ENCODE measurements at regions not wholly inside any gene's neighbourhood (a gene's known extent, or its start where the extent isn't known, plus 50 kb on each side); places are given as distances from the start of the nearest gene placed in this dataset.

DNA sequence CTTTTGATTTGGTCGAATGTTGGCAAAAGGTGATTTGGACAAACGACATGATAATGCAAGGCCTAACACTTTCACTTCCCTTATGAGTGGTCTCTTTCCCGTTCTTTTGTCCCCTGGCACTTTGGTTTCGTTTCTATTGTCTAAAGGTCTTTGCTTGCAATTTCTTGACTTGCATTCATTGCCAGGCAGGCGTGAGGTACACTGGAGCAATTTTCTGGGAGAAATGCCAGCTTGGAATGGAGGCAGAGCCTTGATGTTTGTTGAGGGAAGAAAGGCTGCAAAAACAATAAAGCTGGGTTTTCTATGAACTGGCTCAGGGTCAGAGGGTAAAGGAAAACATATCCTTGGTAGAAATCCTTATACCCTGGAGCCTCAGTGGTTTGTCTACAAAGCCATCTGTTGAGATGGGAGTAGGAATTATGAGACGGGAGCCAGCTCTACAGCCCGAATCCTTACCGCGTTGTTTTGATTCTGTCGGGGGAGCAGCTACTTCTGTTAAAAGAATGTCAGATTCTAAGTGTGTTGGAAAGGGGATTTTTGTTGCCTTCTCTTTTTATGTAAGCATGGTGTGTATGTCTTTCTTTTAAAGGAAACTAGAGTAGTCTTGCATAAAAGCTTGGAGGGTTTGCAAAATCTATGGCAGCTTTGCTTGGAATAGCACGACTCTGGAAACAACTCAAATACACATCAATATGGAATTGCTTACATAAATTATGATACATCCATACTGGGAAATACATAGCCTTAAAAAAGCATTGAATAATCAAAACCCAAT lies 158.9 kb downstream of the RMI1 start:
- TF ChIP-seq, protein P1, sequence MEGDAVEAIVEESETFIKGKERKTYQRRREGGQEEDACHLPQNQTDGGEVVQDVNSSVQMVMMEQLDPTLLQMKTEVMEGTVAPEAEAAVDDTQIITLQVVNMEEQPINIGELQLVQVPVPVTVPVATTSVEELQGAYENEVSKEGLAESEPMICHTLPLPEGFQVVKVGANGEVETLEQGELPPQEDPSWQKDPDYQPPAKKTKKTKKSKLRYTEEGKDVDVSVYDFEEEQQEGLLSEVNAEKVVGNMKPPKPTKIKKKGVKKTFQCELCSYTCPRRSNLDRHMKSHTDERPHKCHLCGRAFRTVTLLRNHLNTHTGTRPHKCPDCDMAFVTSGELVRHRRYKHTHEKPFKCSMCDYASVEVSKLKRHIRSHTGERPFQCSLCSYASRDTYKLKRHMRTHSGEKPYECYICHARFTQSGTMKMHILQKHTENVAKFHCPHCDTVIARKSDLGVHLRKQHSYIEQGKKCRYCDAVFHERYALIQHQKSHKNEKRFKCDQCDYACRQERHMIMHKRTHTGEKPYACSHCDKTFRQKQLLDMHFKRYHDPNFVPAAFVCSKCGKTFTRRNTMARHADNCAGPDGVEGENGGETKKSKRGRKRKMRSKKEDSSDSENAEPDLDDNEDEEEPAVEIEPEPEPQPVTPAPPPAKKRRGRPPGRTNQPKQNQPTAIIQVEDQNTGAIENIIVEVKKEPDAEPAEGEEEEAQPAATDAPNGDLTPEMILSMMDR (conservative IDR thresholded peaks at IDR 0.05; ENCODE audit: low read length), result no peak
- peak; percentile 61 for DNase-seq (ENCODE audit: low read depth)
- H3K4me3 ChIP-seq (ENCODE audit: low read length), result no peak overlapping the region

DNA sequence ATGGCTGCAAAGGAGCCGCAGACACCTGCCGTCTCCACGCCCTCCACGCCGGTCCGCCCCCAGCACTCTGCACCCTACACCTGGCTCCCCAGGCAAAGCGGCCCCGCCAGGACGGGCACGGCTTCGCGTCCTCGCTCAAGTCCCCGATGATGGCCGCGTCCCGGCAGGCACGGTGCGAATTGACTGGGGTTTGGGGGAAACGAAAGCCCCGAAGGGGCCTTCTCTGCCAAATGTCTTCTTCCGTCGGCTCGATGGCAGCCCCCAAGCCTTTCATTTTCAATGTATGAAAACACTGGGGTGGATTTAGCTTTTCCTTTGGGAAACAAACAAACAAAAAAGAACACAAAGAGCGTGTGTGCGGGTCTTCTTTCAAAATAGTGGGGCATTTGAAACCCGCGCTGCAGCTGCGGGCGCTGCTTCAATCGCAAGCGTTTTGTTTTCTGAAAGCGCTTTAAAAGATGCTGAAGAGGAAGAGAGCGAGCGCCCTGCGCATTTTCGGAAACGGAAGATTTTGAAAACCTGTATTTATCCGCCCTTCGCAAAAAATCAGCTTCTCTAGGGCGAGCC lies 160.0 kb downstream of the RMI1 start:
- H3K4me3 ChIP-seq (ENCODE audit: low read length), result peak overlapping the region; percentile 54
- no peak for DNase-seq (ENCODE audit: low read depth)
- TF ChIP-seq, protein P1 (conservative IDR thresholded peaks at IDR 0.05; ENCODE audit: low read length), result no peak

DNA sequence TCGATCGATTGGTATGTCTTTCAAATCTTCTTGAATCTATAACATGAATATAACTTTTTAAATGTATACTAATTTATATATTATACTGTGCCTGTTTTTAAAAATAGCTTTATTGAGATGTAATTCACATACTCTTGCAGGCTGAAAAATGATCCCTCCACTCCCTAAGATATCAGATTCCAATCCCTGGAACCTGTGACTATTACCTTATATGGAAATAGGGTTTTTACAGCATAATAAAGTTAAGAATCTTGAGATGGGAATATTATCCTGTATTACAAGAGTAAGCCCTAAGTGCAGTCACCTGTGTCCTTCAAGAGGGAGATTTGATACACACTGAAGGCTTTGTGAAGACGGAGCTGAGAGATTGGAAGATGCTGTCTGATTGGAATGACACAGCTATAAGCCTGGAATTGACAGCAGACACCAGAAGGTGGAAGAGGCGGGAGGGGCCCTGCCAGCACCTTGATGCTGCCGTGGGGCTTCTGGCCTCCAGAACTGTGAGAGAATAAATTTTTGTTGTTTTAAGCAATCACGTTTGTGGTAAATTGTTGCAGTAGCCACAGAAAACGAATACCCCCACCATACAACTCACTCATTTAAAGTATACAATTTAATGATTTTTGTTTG lies 161.3 kb downstream of the RMI1 start:
- TF ChIP-seq, protein P1 (conservative IDR thresholded peaks at IDR 0.05; ENCODE audit: low read length), result no peak
- no peak overlapping the region for H3K4me3 ChIP-seq (ENCODE audit: low read length)
- no peak for DNase-seq (ENCODE audit: low read depth)

DNA sequence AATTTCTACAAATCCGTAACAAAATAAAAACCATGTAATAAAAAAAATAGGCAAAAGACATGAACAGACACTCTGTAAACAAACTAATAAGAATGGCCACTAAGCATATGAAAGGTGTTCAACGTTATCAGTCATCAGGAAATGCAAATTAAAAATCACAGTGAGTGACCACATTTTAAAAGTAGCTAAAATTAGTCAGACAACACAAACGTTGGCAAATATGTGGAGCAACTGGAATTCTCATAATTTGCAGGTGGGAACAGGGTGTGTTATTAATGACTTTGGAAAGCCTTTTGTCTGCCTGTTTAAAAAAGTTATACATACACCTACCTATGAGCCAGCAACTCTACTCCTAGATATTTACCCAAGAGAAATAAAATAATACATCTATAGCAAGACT lies 164.4 kb downstream of the RMI1 start:
- DNase-seq (ENCODE audit: low read depth), result no peak
- TF ChIP-seq, protein P1 (conservative IDR thresholded peaks at IDR 0.05; ENCODE audit: low read length), result no peak

DNA sequence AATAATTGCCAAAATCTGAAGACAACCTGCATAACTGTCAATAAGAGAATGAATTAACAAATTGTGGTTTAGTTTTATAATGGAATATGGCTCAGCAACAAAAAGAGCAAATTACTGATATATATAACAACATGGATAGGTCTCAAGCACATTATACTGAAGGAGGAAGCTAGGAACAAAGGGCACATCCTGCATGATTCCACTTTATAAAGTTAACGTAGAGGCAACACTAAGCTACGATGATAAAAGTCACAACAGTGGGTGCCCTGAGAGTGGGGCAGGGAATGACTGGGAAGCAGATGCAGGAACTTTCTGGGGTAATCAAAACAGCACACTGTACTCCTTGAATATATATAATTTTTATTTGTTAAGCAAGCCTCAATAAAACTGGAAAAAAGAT lies 165.2 kb downstream of the RMI1 start:
- TF ChIP-seq, protein P1 (conservative IDR thresholded peaks at IDR 0.05; ENCODE audit: low read length), result no peak
- no peak for DNase-seq (ENCODE audit: low read depth)
- no peak overlapping the region for H3K4me3 ChIP-seq (ENCODE audit: low read length)

More for the DNA sequence above, 164.4 kb downstream of the RMI1 start:
- H3K4me3 ChIP-seq (ENCODE audit: low read length), result no peak overlapping the region

DNA sequence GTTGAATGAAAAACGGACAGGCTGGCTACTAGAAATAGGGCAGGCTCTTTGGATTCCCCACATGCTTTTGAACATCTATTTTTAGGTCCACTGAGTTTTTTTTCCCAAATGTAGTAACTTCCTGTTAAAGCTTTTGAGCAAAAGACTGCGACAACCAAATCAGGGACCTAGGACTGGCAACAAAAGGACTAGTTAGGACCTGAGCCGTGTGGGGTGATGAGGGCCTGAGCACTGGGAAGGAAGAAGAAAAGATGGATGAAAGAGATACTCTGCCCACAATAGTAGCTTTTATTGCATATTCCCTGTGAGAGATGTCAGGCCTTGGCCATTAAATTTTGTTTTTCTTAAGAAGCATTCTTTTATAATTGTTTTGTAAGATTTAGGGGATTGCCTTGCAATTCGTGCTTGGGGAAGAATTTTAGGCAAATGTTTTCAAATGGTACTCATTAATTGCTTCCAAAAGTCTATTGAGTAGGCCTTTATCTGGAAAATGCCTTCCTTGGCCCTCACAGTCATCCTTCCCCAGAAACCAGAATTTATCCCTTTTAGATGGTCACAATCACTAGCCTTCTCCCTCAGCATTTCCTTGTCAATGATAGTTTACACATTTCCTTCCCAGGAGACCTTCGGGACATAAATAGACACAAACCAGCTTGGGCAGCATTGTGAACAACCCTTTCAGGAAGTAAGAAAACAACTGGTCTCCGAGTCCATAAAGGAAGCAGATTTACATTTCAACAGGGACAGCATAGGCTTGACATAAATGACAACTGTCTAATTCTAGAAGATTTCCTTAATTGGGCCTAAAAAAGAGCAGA lies 166.5 kb downstream of the RMI1 start:
- peak; percentile 92 for DNase-seq (ENCODE audit: low read depth)
- TF ChIP-seq, protein P1 (conservative IDR thresholded peaks at IDR 0.05; ENCODE audit: low read length), result no peak
- no peak overlapping the region for H3K4me3 ChIP-seq (ENCODE audit: low read length)
